ENCODE measurements at regions not wholly inside any gene's neighbourhood (a gene's known extent, or its start where the extent isn't known, plus 50 kb on each side); places are given as distances from the start of the nearest gene placed in this dataset.

- Histone ChIP-seq H3K9me3 (ENCODE audit: control insufficient read depth in 1 of 2, low read length in 2 of 2) (no peaks in the 10 kb centered on the region), H3K27ac (ENCODE audit: low read depth, low read length) (no peak overlapping the region), H3K4me3 (ENCODE audit: low read length in 2 of 2) (no peak overlapping the region), H3K27me3 (ENCODE audit: insufficient read depth, low read length) (no peaks in the 10 kb centered on the region), H3K4me1 (ENCODE audit: insufficient read depth, low read length) (peaks cover 4% of the 10 kb centered on the region), H3K36me3 (ENCODE audit: insufficient read depth, low read length) (no peaks in the 10 kb centered on the region)
- POLR2A ChIA-PET (ENCODE audit: partially characterized antibody): no interaction called here
- CTCF ChIA-PET (ENCODE audit: partially characterized antibody): no interaction called here
- peaks cover 3 to 12% (median 10%) of the 10 kb centered on the region in 4 donors for H3K4me1 Mint-ChIP-seq
- no peaks in the 10 kb centered on the region for H3K36me3 Mint-ChIP-seq
- H3K4me3 Mint-ChIP-seq: no peak overlapping the region
- H3K9me3 Mint-ChIP-seq: peaks cover 0 to 1% (median 0%) of the 10 kb centered on the region in 8 donors
- intact Hi-C loops (cut with micrococcal nuclease): no loop called here
- DNase-seq: no peak
- peaks cover 8 to 11% of the 10 kb centered on the region in 2 donors for H3K27me3 Mint-ChIP-seq
- H3K27ac Mint-ChIP-seq: no peak overlapping the region
Observed at GRCh38 chr7:24051651-24052050, 232.3 kb upstream of the NPY start.

GRCh38 chr7:24052572-24053260 lies 231.3 kb upstream of the NPY start:
- Mint-ChIP-seq H3K27me3 (peaks cover 8 to 12% of the 10 kb centered on the region in 2 donors), H3K4me1 (peaks cover 3 to 12% (median 10%) of the 10 kb centered on the region in 4 donors), H3K9me3 (peaks cover 0 to 1% (median 0%) of the 10 kb centered on the region in 8 donors), H3K27ac (no peak overlapping the region), H3K36me3 (no peaks in the 10 kb centered on the region), H3K4me3 (no peak overlapping the region)
- peaks cover 4% of the 10 kb centered on the region for H3K4me1 ChIP-seq (ENCODE audit: insufficient read depth, low read length)
- no peaks in the 10 kb centered on the region for H3K36me3 ChIP-seq (ENCODE audit: insufficient read depth, low read length)
- H3K9me3 ChIP-seq (ENCODE audit: control insufficient read depth in 1 of 2, low read length in 2 of 2): no peaks in the 10 kb centered on the region
- no peak overlapping the region for H3K4me3 ChIP-seq (ENCODE audit: low read length in 2 of 2)
- intact Hi-C loops (cut with micrococcal nuclease): no loop called here
- ChIA-PET POLR2A (ENCODE audit: partially characterized antibody) (no interaction called here), CTCF (ENCODE audit: partially characterized antibody) (no interaction called here)
- peak in 1 of 5 donors; percentile 6 for DNase-seq
- no peaks in the 10 kb centered on the region for H3K27me3 ChIP-seq (ENCODE audit: insufficient read depth, low read length)
- H3K27ac ChIP-seq (ENCODE audit: low read depth, low read length): no peak overlapping the region

GRCh38 chr7:24054236-24054635 lies 229.8 kb upstream of the NPY start:
- CTCF ChIA-PET (ENCODE audit: partially characterized antibody): no interaction called here
- intact Hi-C loops (cut with micrococcal nuclease): no loop called here
- Mint-ChIP-seq H3K4me3 (no peak overlapping the region), H3K27ac (no peak overlapping the region), H3K27me3 (peaks cover 5 to 12% of the 10 kb centered on the region in 2 donors), H3K36me3 (no peaks in the 10 kb centered on the region), H3K4me1 (peaks cover 3 to 12% (median 10%) of the 10 kb centered on the region in 4 donors), H3K9me3 (no peaks in the 10 kb centered on the region)
- Histone ChIP-seq H3K4me1 (ENCODE audit: insufficient read depth, low read length) (peaks cover 4% of the 10 kb centered on the region), H3K36me3 (ENCODE audit: insufficient read depth, low read length) (no peaks in the 10 kb centered on the region), H3K27me3 (ENCODE audit: insufficient read depth, low read length) (no peaks in the 10 kb centered on the region), H3K4me3 (ENCODE audit: low read length in 2 of 2) (no peak overlapping the region), H3K9me3 (ENCODE audit: control insufficient read depth in 1 of 2, low read length in 2 of 2) (no peaks in the 10 kb centered on the region), H3K27ac (ENCODE audit: low read depth, low read length) (no peak overlapping the region)
- no peak for DNase-seq
- POLR2A ChIA-PET (ENCODE audit: partially characterized antibody): no interaction called here

GRCh38 chr7:24057243-24057642 lies 226.7 kb upstream of the NPY start:
- intact Hi-C loops (cut with micrococcal nuclease): no loop called here
- H3K27me3 Mint-ChIP-seq: peaks cover 5 to 11% of the 10 kb centered on the region in 2 donors
- no peak overlapping the region for H3K27ac ChIP-seq (ENCODE audit: low read depth, low read length)
- H3K9me3 ChIP-seq (ENCODE audit: control insufficient read depth in 1 of 2, low read length in 2 of 2): no peaks in the 10 kb centered on the region
- DNase-seq: no peak
- H3K27me3 ChIP-seq (ENCODE audit: insufficient read depth, low read length): no peaks in the 10 kb centered on the region
- H3K4me1 Mint-ChIP-seq: peaks cover 3 to 12% (median 10%) of the 10 kb centered on the region in 4 donors
- no peaks in the 10 kb centered on the region for H3K36me3 Mint-ChIP-seq
- H3K4me3 Mint-ChIP-seq: no peak overlapping the region
- peaks cover 4% of the 10 kb centered on the region for H3K4me1 ChIP-seq (ENCODE audit: insufficient read depth, low read length)
- POLR2A ChIA-PET (ENCODE audit: partially characterized antibody): no interaction called here
- peaks cover 0 to 2% (median 0%) of the 10 kb centered on the region in 8 donors for H3K9me3 Mint-ChIP-seq
- no peak overlapping the region for H3K4me3 ChIP-seq (ENCODE audit: low read length in 2 of 2)
- H3K27ac Mint-ChIP-seq: no peak overlapping the region
- CTCF ChIA-PET (ENCODE audit: partially characterized antibody): no interaction called here
- H3K36me3 ChIP-seq (ENCODE audit: insufficient read depth, low read length): no peaks in the 10 kb centered on the region

- no peak for DNase-seq
- Mint-ChIP-seq H3K4me3 (no peak overlapping the region), H3K4me1 (no peaks in the 10 kb centered on the region), H3K27ac (no peak overlapping the region), H3K27me3 (peaks cover 2 to 9% of the 10 kb centered on the region in 2 donors), H3K36me3 (no peaks in the 10 kb centered on the region), H3K9me3 (peaks cover 0 to 2% (median 0%) of the 10 kb centered on the region in 8 donors)
- no peaks in the 10 kb centered on the region for H3K36me3 ChIP-seq (ENCODE audit: insufficient read depth, low read length)
- no peak overlapping the region for H3K4me3 ChIP-seq (ENCODE audit: low read length in 2 of 2)
- ChIA-PET POLR2A (ENCODE audit: partially characterized antibody) (no interaction called here), CTCF (ENCODE audit: partially characterized antibody) (no interaction called here)
- intact Hi-C loops (cut with micrococcal nuclease): no loop called here
- no peaks in the 10 kb centered on the region for H3K4me1 ChIP-seq (ENCODE audit: insufficient read depth, low read length)
- no peaks in the 10 kb centered on the region for H3K9me3 ChIP-seq (ENCODE audit: control insufficient read depth in 1 of 2, low read length in 2 of 2)
- no peaks in the 10 kb centered on the region for H3K27me3 ChIP-seq (ENCODE audit: insufficient read depth, low read length)
- no peak overlapping the region for H3K27ac ChIP-seq (ENCODE audit: low read depth, low read length)
Observed at GRCh38 chr7:24058953-24059352, 225.0 kb upstream of the NPY start.

- H3K4me3 Mint-ChIP-seq: no peak overlapping the region
- H3K36me3 ChIP-seq (ENCODE audit: insufficient read depth, low read length): no peaks in the 10 kb centered on the region
- CTCF ChIA-PET (ENCODE audit: partially characterized antibody): no interaction called here
- H3K4me1 ChIP-seq (ENCODE audit: insufficient read depth, low read length): no peaks in the 10 kb centered on the region
- H3K4me3 ChIP-seq (ENCODE audit: low read length in 2 of 2): no peak overlapping the region
- peaks cover 2 to 8% of the 10 kb centered on the region in 2 donors for H3K27me3 Mint-ChIP-seq
- POLR2A ChIA-PET (ENCODE audit: partially characterized antibody): no interaction called here
- DNase-seq: no peak
- H3K36me3 Mint-ChIP-seq: no peaks in the 10 kb centered on the region
- no peaks in the 10 kb centered on the region for H3K9me3 ChIP-seq (ENCODE audit: control insufficient read depth in 1 of 2, low read length in 2 of 2)
- H3K4me1 Mint-ChIP-seq: no peaks in the 10 kb centered on the region
- H3K27ac ChIP-seq (ENCODE audit: low read depth, low read length): no peak overlapping the region
- intact Hi-C loops (cut with micrococcal nuclease): no loop called here
- H3K27me3 ChIP-seq (ENCODE audit: insufficient read depth, low read length): no peaks in the 10 kb centered on the region
- H3K9me3 Mint-ChIP-seq: peaks cover 0 to 2% (median 0%) of the 10 kb centered on the region in 8 donors
- H3K27ac Mint-ChIP-seq: no peak overlapping the region
Observed at GRCh38 chr7:24059775-24060174, 224.2 kb upstream of the NPY start.

GRCh38 chr7:24063721-24064120 lies 220.3 kb upstream of the NPY start:
- Mint-ChIP-seq H3K27ac (no peak overlapping the region), H3K4me3 (no peak overlapping the region), H3K4me1 (no peaks in the 10 kb centered on the region), H3K27me3 (no peaks in the 10 kb centered on the region), H3K36me3 (no peaks in the 10 kb centered on the region), H3K9me3 (peaks cover 0 to 2% (median 0%) of the 10 kb centered on the region in 8 donors)
- intact Hi-C loops (cut with micrococcal nuclease): no loop called here
- CTCF ChIA-PET (ENCODE audit: partially characterized antibody): no interaction called here
- Histone ChIP-seq H3K4me3 (ENCODE audit: low read length in 2 of 2) (no peak overlapping the region), H3K27ac (ENCODE audit: low read depth, low read length) (no peak overlapping the region), H3K4me1 (ENCODE audit: insufficient read depth, low read length) (no peaks in the 10 kb centered on the region), H3K9me3 (ENCODE audit: control insufficient read depth in 1 of 2, low read length in 2 of 2) (no peaks in the 10 kb centered on the region), H3K27me3 (ENCODE audit: insufficient read depth, low read length) (no peaks in the 10 kb centered on the region), H3K36me3 (ENCODE audit: insufficient read depth, low read length) (no peaks in the 10 kb centered on the region)
- DNase-seq: no peak
- POLR2A ChIA-PET (ENCODE audit: partially characterized antibody): no interaction called here

Measured in CD4-positive, alpha-beta memory T cell (primary cell).